ACC112 (cell line): ENCODE measurements at regions not wholly inside any gene's neighbourhood (a gene's known extent, or its start where the extent isn't known, plus 50 kb on each side); places are given as distances from the start of the nearest gene placed in this dataset.

Experiments
- H2AFZ ChIP-seq: fragments of 200-600 bp; sonication (generic); one replicate; pipeline ENCODE4 v1.6.0; 2017; ENCODE audit warnings: antibody characterized with exemption, low read length; ENCODE audit not compliant: unreplicated experiment
- H3K27ac ChIP-seq: fragments of 200-600 bp; sonication (generic); 2 replicates; pipeline ENCODE4 v1.5.1; 2014; ENCODE audit warnings: low read depth, mild to moderate bottlenecking, antibody characterized with exemption, low read length, moderate library complexity
- H3K27me3 ChIP-seq: fragments of 200-600 bp; sonication (generic); 2 replicates; pipeline ENCODE4 v1.6.1; 2014; ENCODE audit warnings: mild to moderate bottlenecking, antibody characterized with exemption, low read length, moderate library complexity, mixed read lengths; ENCODE audit not compliant: insufficient read depth
- H3K36me3 ChIP-seq: fragments of 200-600 bp; sonication (generic); 2 replicates; pipeline ENCODE4 v1.6.1; 2016; ENCODE audit warnings: mild to moderate bottlenecking, antibody characterized with exemption, low read length, moderate library complexity, mixed read lengths; ENCODE audit not compliant: insufficient read depth
- H3K4me1 ChIP-seq: fragments of 200-600 bp; sonication (generic); one replicate; pipeline ENCODE4 v1.6.1; 2016; ENCODE audit warnings: low read length, mixed read lengths; ENCODE audit not compliant: insufficient read depth, unreplicated experiment, control insufficient read depth
- H3K4me3 ChIP-seq: fragments of 200-600 bp; sonication (generic); 2 replicates; pipeline ENCODE4 v1.5.1; 2014; ENCODE audit warnings: mild to moderate bottlenecking, low read depth, low read length
- H3K79me2 ChIP-seq: fragments of 200-600 bp; sonication (generic); one replicate; pipeline ENCODE4 v1.6.0; 2016; ENCODE audit warnings: low read length; ENCODE audit not compliant: control insufficient read depth, unreplicated experiment, insufficient read depth

DNA sequence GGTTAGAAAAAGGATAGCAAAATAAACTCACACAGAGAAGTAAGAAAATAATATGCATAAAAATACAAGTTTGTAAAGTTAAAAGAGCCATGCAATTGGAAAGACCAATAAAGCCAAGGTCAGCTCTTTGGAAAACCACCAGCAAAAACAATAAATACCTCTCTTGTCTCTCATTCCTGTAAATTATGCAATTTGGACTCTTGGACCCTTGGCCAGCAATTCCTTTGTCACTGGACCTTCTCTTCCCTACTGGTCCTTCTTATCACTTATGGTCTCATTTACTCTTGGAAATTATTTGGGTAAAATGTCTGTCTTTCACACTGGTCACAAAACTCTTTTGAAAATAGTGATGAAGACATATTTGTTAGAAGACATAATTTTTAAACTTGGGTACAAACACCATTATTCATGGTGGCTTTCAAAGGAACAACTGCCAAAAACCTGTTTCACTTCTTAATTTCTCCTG, 379.5 kb downstream of the TMEM232 start:
- no peaks in the 10 kb centered on the region for H3K27me3 ChIP-seq
- H3K27ac ChIP-seq: no peak overlapping the region
- H3K79me2 ChIP-seq: no peaks in the 10 kb centered on the region
- H3K36me3 ChIP-seq: no peaks in the 10 kb centered on the region
- no peak overlapping the region for H3K4me3 ChIP-seq
- no peak overlapping the region for H2AFZ ChIP-seq
- peaks cover 21% of the 10 kb centered on the region for H3K4me1 ChIP-seq

DNA sequence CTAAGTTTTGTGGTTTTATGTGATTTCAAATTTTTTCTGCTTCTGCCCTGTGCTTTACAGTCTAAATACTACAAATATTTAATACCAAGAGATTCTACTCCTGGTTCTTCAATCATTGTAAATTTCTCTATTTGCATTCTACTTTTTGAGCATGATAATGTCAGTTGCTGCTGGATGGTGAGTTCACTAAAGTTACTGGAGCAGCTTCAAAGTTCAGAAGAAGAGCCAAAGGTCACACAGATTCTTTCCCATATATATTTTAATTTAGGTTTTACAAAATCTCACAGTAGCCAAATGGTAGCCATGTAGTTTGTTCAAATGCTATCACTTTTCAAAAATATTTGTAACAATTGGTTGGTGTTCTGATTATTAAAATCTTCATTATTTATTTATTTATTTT, 378.7 kb downstream of the TMEM232 start:
- Histone ChIP-seq H3K4me3 (no peak overlapping the region), H3K27me3 (no peaks in the 10 kb centered on the region), H3K79me2 (no peaks in the 10 kb centered on the region), H3K36me3 (no peaks in the 10 kb centered on the region), H2AFZ (no peak overlapping the region), H3K27ac (no peak overlapping the region), H3K4me1 (peaks cover 21% of the 10 kb centered on the region)

DNA sequence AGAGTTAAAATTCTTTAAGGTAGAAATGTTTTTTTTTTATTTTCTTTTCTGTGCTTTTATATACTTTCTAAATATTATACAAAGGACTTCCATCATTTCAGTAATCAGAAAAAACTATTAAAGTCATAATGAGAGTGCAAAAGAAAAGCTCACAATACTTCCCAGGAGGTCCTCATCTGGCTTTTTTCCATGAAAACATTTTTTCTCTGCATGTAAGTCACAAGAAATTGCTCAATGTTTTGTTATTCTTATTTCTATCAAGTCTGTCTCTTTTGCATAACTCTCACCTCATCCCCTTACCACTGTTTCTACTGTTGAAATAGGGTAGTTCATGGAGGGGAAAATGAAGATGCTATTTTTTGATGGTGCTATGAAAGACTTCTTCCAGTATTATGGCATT, 375.0 kb downstream of the TMEM232 start:
- no peak overlapping the region for H2AFZ ChIP-seq

DNA sequence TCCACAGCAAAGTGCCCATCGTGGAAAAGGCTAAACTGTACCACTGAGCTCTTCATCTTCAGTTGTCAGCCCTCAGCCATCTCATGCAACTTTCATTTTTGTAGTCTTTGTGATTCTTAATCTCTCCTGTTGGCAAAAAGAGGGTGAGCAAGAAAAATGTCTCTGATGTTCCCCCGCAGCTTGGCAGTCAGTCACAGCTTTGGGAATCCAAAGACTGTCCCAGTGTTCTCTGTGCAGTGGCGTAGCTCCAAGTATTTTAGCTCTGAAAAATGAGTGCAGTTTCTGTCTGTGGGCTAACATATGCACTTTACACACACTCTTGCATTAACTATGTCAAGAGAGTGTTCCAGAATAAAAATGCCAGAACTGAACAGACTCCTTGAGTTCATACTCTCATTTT, 372.2 kb downstream of the TMEM232 start:
- no peak overlapping the region for H3K4me3 ChIP-seq
- H3K36me3 ChIP-seq: no peaks in the 10 kb centered on the region
- no peaks in the 10 kb centered on the region for H3K27me3 ChIP-seq
- no peak overlapping the region for H3K27ac ChIP-seq
- peak overlapping the region; percentile 7 for H2AFZ ChIP-seq
- no peaks in the 10 kb centered on the region for H3K79me2 ChIP-seq
- peaks cover 27% of the 10 kb centered on the region for H3K4me1 ChIP-seq

More for the DNA sequence above, 375.0 kb downstream of the TMEM232 start:
- Histone ChIP-seq H3K4me1 (peaks cover 33% of the 10 kb centered on the region), H3K4me3 (no peak overlapping the region), H3K79me2 (no peaks in the 10 kb centered on the region), H3K27me3 (no peaks in the 10 kb centered on the region), H3K27ac (no peak overlapping the region; the same call in 1 of the 2 replicates), H3K36me3 (no peaks in the 10 kb centered on the region)

DNA sequence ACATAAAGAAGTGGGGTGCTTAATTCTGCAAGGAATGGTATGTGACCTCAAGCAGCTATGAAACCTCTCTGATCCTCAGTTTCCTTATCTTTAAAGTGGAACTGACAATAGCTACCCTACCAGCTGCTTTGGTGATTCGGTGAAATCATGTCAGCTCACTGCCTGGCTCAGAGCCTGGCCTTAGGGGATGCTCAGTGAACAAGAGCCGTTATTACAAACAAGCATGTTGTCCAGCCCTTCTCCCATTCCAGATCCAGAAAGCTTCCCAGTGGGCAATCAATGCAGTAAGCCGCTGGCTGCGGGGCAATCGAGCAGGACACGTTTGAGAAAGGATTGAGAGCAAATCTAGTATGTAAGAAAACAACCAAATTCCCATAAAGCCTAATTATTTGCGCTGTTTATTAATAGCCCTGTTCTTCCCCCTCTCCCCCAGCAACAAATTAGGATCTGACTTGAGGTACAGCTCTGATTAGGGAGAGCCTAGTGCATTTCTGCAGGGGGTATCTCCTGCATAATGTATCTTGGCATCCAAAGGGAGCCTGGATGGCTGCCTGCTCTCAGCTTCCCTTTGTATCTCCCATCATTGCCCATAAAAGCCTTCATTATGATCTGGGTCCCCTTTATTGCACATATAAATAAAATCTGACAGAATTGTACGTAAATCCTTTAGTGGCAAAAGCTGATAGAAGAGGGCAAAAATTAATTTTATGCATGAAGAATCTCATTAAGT, 371.4 kb downstream of the TMEM232 start:
- H3K4me3 ChIP-seq: no peak overlapping the region
- H3K27ac ChIP-seq: no peak overlapping the region
- H3K36me3 ChIP-seq: no peaks in the 10 kb centered on the region
- H3K27me3 ChIP-seq: no peaks in the 10 kb centered on the region
- peaks cover 27% of the 10 kb centered on the region for H3K4me1 ChIP-seq
- H2AFZ ChIP-seq: no peak overlapping the region
- H3K79me2 ChIP-seq: no peaks in the 10 kb centered on the region

DNA sequence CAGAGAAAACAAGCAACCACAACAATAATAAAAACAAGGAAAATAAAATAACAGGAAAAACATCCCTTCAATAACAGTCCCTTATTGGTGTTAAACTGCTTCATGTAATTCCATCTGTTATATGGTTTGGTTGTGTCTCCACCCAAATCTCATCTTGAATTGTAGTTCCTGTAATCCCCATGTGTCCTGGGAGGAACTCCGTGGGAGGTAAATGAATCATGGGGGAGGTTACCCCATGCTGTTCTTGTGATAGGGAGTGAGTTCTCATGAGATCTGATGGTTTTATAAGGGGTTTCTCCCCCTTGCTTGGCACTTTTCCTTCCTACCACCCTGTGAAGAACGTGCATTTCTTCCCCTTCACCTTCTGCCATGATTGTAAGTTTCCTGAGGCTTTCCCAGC, 369.8 kb downstream of the TMEM232 start:
- Histone ChIP-seq H3K27ac (0 out of 2 replicates have a peak overlapping the region, but pooled peaks have one; percentile 5), H3K27me3 (no peaks in the 10 kb centered on the region), H3K4me3 (no peak overlapping the region), H3K4me1 (peaks cover 23% of the 10 kb centered on the region), H2AFZ (no peak overlapping the region), H3K79me2 (no peaks in the 10 kb centered on the region), H3K36me3 (no peaks in the 10 kb centered on the region)

DNA sequence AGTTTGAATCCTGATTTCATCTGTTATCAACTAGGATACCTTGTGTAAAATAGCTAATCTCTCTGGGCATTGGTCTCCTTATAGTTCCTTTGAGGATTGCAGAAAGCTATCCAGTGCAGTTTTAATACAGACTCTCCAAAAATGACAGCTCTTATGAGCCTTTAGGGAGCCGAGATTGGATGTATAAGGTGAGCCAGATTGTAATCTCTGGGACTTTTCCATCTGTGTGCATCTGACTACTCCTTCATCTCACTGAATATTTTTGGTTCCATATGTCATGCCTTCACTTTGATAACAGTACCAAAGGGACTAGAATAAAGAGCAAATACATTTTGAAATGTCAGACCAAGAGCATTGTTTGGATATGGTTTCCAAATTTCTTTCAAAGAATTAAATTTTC, 367.2 kb downstream of the TMEM232 start:
- Histone ChIP-seq H3K79me2 (no peaks in the 10 kb centered on the region), H3K27ac (no peak overlapping the region), H3K4me3 (no peak overlapping the region), H3K36me3 (no peaks in the 10 kb centered on the region), H3K4me1 (peaks cover 26% of the 10 kb centered on the region), H3K27me3 (no peaks in the 10 kb centered on the region), H2AFZ (no peak overlapping the region)

DNA sequence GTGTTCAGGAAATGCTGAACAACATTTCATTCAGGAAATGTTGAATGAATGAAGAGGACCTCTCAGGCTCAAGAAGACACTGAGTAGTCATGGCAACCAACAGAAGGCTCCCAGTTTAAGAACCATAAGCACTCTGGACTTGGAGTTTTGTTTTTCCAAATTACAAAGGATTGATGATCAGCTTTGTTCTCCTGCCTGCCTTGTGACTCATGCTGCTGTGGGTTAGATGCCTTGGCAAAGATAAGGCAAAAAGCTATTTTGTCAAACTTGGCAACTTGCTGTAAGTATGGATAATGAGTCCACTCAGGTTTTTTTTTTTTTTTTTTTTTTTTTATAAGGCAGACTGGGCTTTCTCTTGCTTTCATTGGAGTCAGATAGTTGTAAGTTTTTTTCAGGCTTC, 365.0 kb downstream of the TMEM232 start:
- H3K27ac ChIP-seq: no peak overlapping the region
- H3K79me2 ChIP-seq: no peaks in the 10 kb centered on the region
- H3K36me3 ChIP-seq: no peaks in the 10 kb centered on the region

DNA sequence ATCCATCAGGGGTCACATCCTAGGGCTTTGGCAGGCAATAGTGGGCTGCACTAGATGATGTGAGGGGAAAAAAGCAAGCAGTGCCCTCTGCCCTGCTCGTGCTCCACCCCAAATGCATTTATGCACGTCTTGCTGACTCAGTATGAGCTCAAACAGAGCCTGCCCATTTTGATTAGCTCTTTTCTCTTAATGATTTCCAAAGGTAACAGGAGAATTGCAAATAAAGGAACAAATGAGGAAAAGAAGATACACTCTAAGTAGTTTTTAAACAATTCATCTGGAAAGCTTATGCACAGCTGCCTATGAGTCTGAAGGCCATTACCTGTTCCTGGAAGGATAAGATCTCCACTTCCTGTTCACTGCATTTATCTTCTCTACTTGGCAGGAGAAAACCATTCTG, 364.2 kb downstream of the TMEM232 start:
- H2AFZ ChIP-seq: peak overlapping the region; percentile 30
- no peak overlapping the region for H3K4me3 ChIP-seq
- no peaks in the 10 kb centered on the region for H3K79me2 ChIP-seq
- H3K27ac ChIP-seq: no peak overlapping the region
- H3K27me3 ChIP-seq: no peaks in the 10 kb centered on the region
- H3K36me3 ChIP-seq: no peaks in the 10 kb centered on the region
- peaks cover 16% of the 10 kb centered on the region for H3K4me1 ChIP-seq

More for the DNA sequence above, 365.0 kb downstream of the TMEM232 start:
- Histone ChIP-seq H3K4me1 (peaks cover 19% of the 10 kb centered on the region), H3K27me3 (no peaks in the 10 kb centered on the region), H3K4me3 (no peak overlapping the region), H2AFZ (no peak overlapping the region)

DNA sequence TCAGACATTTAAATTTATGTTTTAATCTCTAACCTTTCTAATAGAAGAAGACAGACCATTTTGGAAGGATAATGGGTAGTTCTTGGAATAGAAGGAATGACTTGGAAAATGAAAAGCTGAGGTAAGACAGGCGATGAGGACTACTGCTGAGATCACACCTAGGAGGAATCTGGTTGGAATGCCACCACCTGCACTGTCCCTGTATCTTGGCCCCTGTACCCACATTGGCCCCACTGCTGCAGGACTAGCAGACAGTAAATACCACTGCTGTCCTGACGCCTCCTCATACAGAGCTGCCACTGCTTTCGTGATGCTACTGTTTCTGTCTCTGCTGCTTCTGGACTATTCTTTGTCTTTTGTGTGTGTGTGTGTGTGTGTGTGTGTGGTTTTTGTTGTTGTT, 359.8 kb downstream of the TMEM232 start:
- Histone ChIP-seq H2AFZ (no peak overlapping the region), H3K4me1 (peaks cover 16% of the 10 kb centered on the region), H3K79me2 (no peaks in the 10 kb centered on the region), H3K36me3 (no peaks in the 10 kb centered on the region), H3K4me3 (no peak overlapping the region), H3K27me3 (no peaks in the 10 kb centered on the region), H3K27ac (no peak overlapping the region)
